ENCODE measurements at regions not wholly inside any gene's neighbourhood (a gene's known extent, or its start where the extent isn't known, plus 50 kb on each side); places are given as distances from the start of the nearest gene placed in this dataset.

DNA sequence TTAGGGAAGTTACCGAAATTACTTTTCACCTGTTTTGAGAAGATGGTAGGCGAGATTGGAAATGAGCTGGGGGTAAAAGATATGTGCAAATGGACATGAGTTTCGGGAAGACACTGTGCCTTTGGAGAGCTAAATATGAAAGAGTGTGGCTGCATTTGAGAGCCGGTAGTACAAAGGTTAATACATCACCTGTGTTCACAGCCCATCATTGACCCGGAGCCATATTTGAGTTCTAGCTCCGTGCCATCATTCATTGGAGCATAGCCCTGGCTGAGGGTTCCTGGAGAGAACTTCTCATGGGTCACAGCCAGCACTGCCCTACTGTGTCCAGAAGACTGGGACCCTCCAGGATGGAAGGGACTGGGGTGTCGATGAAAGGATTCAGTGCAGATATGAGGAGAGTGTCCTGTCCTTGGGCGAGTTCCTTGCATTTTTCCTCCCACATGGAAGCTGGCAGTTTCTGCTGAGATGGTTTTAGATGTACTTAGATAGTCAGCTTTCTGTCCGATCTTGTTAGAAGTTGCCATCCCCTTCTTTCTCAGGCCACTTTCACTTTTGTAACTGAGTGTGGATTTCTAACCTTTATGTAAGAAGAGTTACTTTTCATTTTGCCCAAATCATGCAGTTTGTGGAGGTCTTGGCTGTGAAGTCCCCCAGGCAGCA is 138.8 kb downstream of the JCAD start:
- H3K9me3 Mint-ChIP-seq, result no peaks in the 10 kb centered on the region
- CTCF ChIA-PET, result no interaction called here
- no peaks in the 10 kb centered on the region for H3K36me3 Mint-ChIP-seq (ENCODE audit: low read depth)
- POLR2A ChIA-PET, result no interaction called here
- DNase-seq, result no peak
- peaks cover 24% of the 10 kb centered on the region for H3K27me3 Mint-ChIP-seq
- H3K27ac Mint-ChIP-seq, result no peak overlapping the region
- no peak overlapping the region for H3K4me3 Mint-ChIP-seq
- H3K4me1 Mint-ChIP-seq, result no peaks in the 10 kb centered on the region

DNA sequence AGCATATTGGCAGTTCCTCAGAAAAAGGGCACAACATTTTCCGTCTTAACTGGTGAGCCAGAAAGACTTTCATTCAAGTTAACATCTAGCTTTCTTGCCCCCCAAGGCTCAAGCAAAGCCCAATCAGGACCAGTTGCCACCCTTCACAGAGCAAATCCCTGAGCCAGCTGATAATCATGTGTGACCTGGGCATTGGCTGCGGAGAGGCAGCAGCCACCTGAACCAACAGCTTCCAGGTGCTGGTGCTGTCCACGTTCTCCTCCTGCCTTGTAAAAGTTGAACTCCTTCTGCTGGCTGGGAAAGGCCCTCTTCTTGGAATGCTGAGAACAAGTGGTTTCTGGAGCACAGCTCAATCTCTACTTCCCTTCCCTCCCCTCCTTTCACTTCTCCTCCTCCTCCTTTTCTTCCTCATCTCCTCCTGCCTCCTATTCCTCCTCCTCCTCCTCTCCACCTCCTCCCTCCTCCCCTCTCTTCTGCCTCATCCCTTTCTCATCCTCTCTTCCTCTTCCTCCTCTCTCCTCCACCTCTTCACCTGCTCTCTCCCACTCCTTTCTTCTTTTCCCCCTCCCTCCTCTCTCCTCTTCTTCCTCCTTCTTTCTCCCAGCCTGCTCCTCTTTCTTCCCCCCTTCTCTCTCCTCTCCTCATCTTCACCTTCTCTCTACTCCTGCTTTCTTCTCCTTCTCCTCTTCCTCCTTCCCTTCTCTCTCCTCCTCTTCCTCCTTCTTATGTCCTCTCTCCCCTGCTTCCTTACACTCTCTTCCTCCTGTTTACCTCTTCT is 140.6 kb downstream of the JCAD start:
- Mint-ChIP-seq H3K9me3 (no peaks in the 10 kb centered on the region), H3K4me3 (no peak overlapping the region), H3K27me3 (peaks cover 24% of the 10 kb centered on the region), H3K27ac (no peak overlapping the region), H3K36me3 (ENCODE audit: low read depth) (no peaks in the 10 kb centered on the region), H3K4me1 (no peaks in the 10 kb centered on the region)
- no peak for DNase-seq
- ChIA-PET POLR2A (no interaction called here), CTCF (no interaction called here)

DNA sequence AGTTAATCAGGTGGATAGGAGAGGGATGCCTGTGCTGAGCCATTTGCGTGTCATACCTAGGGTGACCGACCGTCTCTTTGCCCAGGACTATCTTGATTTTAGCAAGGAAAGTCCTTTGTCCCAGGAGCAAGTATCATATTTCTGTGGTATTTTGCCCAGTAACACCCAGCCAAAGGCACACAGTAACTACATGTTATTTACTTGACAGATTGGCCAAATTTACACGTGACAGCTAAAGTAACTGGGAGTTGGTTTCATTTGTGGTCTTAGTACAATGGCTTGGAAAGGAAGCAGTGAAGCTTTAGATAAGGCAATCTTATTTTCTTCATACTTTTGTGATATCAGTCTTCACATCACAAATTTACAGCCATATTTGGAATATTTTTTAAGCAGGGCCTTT is 142.1 kb downstream of the JCAD start:
- Mint-ChIP-seq H3K36me3 (ENCODE audit: low read depth) (no peaks in the 10 kb centered on the region), H3K27ac (no peak overlapping the region), H3K4me3 (no peak overlapping the region), H3K27me3 (peaks cover 22% of the 10 kb centered on the region), H3K4me1 (no peaks in the 10 kb centered on the region), H3K9me3 (no peaks in the 10 kb centered on the region)
- ChIA-PET POLR2A (no interaction called here), CTCF (no interaction called here)
- DNase-seq, result no peak

- Mint-ChIP-seq H3K27ac (no peak overlapping the region), H3K4me1 (no peaks in the 10 kb centered on the region), H3K9me3 (no peaks in the 10 kb centered on the region), H3K36me3 (ENCODE audit: low read depth) (no peaks in the 10 kb centered on the region), H3K4me3 (no peak overlapping the region), H3K27me3 (peaks cover 21% of the 10 kb centered on the region)
- CTCF ChIA-PET, result no interaction called here
- POLR2A ChIA-PET, result no interaction called here
- DNase-seq, result no peak
These were observed 142.7 kb downstream of the JCAD start for GRCh38 chr10:29916669-29917068.

- no peak overlapping the region for H3K4me3 Mint-ChIP-seq
- peaks cover 20% of the 10 kb centered on the region for H3K27me3 Mint-ChIP-seq
- ChIA-PET POLR2A (no interaction called here), CTCF (no interaction called here)
- H3K4me1 Mint-ChIP-seq, result no peaks in the 10 kb centered on the region
- no peaks in the 10 kb centered on the region for H3K36me3 Mint-ChIP-seq (ENCODE audit: low read depth)
- H3K27ac Mint-ChIP-seq, result no peak overlapping the region
- H3K9me3 Mint-ChIP-seq, result no peaks in the 10 kb centered on the region
- DNase-seq, result no peak
These were observed 144.2 kb downstream of the JCAD start for GRCh38 chr10:29914986-29915785.

GRCh38 chr10:29908962-29909361 is 150.4 kb downstream of the JCAD start:
- POLR2A ChIA-PET, result no interaction called here
- Mint-ChIP-seq H3K27ac (no peak overlapping the region), H3K9me3 (no peaks in the 10 kb centered on the region), H3K4me1 (peaks cover 8% of the 10 kb centered on the region), H3K36me3 (ENCODE audit: low read depth) (no peaks in the 10 kb centered on the region), H3K27me3 (peaks cover 20% of the 10 kb centered on the region), H3K4me3 (no peak overlapping the region)
- CTCF ChIA-PET, result no interaction called here
- peak; percentile 17 for DNase-seq

GRCh38 chr10:29900865-29901264 is 158.5 kb downstream of the JCAD start:
- no peaks in the 10 kb centered on the region for H3K4me1 Mint-ChIP-seq
- no peaks in the 10 kb centered on the region for H3K9me3 Mint-ChIP-seq
- no peak overlapping the region for H3K4me3 Mint-ChIP-seq
- no peak overlapping the region for H3K27ac Mint-ChIP-seq
- no peak for DNase-seq
- peaks cover 20% of the 10 kb centered on the region for H3K27me3 Mint-ChIP-seq
- ChIA-PET POLR2A (no interaction called here), CTCF (no interaction called here)
- no peaks in the 10 kb centered on the region for H3K36me3 Mint-ChIP-seq (ENCODE audit: low read depth)

DNA sequence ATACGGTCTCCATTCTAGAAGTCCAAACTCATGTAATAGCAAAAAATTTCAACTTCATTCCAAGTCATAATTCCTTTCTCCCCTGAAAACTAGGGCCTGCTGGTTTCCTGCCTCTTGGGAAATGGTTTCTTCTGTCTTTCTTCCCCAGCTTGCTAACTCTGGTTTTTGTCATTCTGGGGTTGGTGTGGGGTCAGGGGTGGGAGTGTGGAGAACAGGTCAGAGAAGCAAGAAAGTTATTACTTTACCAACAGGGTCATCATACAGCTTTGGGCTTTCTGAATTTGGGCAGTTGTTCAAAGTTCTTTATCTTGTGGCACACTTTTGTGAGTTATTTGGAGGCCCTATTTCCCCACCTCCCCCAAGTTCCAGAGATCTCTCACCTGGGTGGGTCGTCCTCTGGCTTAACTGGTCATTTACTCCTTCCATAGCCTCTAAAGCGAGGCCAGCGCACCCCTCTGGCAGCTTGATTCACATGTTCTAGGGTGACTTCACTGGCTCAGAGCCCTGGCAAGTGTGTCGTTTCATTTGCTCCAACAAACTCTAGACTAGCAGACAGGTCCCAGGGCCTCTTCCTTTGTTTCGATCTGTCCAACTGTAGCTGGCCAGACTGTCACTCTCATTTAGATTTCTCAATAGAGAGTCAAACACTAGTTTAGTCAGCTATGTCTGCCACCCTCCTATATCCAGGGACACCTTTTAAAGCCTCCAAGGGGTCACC is 161.2 kb downstream of the JCAD start:
- H3K9me3 Mint-ChIP-seq, result no peaks in the 10 kb centered on the region
- DNase-seq, result no peak
- H3K4me1 Mint-ChIP-seq, result no peaks in the 10 kb centered on the region
- no peaks in the 10 kb centered on the region for H3K36me3 Mint-ChIP-seq (ENCODE audit: low read depth)
- POLR2A ChIA-PET, result no interaction called here
- CTCF ChIA-PET, result no interaction called here
- peaks cover 22% of the 10 kb centered on the region for H3K27me3 Mint-ChIP-seq
- H3K27ac Mint-ChIP-seq, result no peak overlapping the region
- no peak overlapping the region for H3K4me3 Mint-ChIP-seq

DNA sequence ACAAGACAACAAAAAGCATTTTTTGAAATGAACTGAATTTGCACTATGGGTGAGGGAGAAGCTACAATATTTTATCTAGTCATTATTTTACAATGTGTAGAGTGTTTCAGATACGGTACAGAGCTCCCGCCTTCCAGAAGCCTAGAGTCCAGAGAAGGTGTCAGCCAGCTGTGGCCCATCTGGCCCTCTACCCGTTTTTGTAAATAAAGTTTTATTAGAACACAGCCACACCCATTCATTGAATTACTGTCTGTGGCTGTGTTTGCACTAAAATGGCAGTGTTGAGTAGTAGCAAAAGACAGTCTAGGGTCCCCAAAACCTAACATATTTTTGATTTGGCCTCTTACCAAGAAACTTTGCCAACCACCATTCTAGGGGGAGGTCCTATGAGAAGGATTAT is 162.0 kb downstream of the JCAD start:
- no peaks in the 10 kb centered on the region for H3K9me3 Mint-ChIP-seq
- CTCF ChIA-PET, result interaction anchor here (0.9 kb wide), 1 partner anchor 693 kb away, joined by 3 read pairs; no protein-coding TSS in a partner anchor
- peaks cover 19% of the 10 kb centered on the region for H3K27me3 Mint-ChIP-seq

GRCh38 chr10:29896053-29896452 is 163.3 kb downstream of the JCAD start:
- CTCF ChIA-PET, result no interaction called here
- H3K27ac Mint-ChIP-seq, result no peak overlapping the region
- no peak overlapping the region for H3K4me3 Mint-ChIP-seq

More for the DNA sequence above, 162.0 kb downstream of the JCAD start:
- H3K4me3 Mint-ChIP-seq, result no peak overlapping the region
- H3K27ac Mint-ChIP-seq, result no peak overlapping the region
- no peaks in the 10 kb centered on the region for H3K36me3 Mint-ChIP-seq (ENCODE audit: low read depth)
- POLR2A ChIA-PET, result no interaction called here
- no peaks in the 10 kb centered on the region for H3K4me1 Mint-ChIP-seq
- DNase-seq, result no peak

GRCh38 chr10:29895456-29895855 is 163.9 kb downstream of the JCAD start:
- Mint-ChIP-seq H3K4me1 (no peaks in the 10 kb centered on the region), H3K27ac (no peak overlapping the region), H3K36me3 (ENCODE audit: low read depth) (no peaks in the 10 kb centered on the region), H3K27me3 (peaks cover 13% of the 10 kb centered on the region), H3K9me3 (no peaks in the 10 kb centered on the region), H3K4me3 (no peak overlapping the region)
- CTCF ChIA-PET, result no interaction called here
- POLR2A ChIA-PET, result no interaction called here
- no peak for DNase-seq

More at GRCh38 chr10:29896053-29896452, 163.3 kb downstream of the JCAD start:
- Mint-ChIP-seq H3K36me3 (ENCODE audit: low read depth) (no peaks in the 10 kb centered on the region), H3K9me3 (no peaks in the 10 kb centered on the region), H3K27me3 (peaks cover 17% of the 10 kb centered on the region), H3K4me1 (no peaks in the 10 kb centered on the region)
- POLR2A ChIA-PET, result interaction anchor here (0.6 kb wide), 1 partner anchor 14 kb away, joined by 3 read pairs; no protein-coding TSS in a partner anchor
- DNase-seq, result no peak

DNA sequence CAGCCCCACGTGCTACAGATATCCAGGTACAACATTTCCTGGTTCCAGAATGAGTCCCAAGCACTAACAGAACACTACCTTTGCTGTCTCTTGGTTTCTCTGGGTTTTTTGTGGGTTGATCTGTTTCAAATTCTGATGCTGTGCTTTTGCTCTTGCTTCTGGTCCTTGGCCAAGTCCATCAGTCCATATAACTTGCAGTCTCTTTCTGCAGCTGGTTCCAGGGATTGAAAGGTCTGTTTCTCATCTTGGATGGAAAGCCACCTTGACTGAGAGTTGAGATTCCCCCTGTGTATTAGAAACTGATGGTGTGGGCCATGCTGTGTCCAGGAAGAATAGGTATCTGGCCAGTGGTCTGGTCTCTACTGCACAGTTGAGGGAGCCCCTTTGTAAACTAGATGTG is 171.1 kb downstream of the JCAD start:
- Mint-ChIP-seq H3K36me3 (ENCODE audit: low read depth) (no peaks in the 10 kb centered on the region), H3K27me3 (peaks cover 15% of the 10 kb centered on the region), H3K9me3 (no peaks in the 10 kb centered on the region), H3K27ac (no peak overlapping the region), H3K4me3 (no peak overlapping the region), H3K4me1 (no peaks in the 10 kb centered on the region)
- ChIA-PET POLR2A (no interaction called here), CTCF (no interaction called here)
- DNase-seq, result no peak

GRCh38 chr10:29886299-29886698 is 173.1 kb downstream of the JCAD start:
- Mint-ChIP-seq H3K4me1 (no peaks in the 10 kb centered on the region), H3K36me3 (ENCODE audit: low read depth) (no peaks in the 10 kb centered on the region), H3K4me3 (no peak overlapping the region), H3K9me3 (no peaks in the 10 kb centered on the region), H3K27me3 (peaks cover 12% of the 10 kb centered on the region), H3K27ac (no peak overlapping the region)
- no peak for DNase-seq
- CTCF ChIA-PET, result no interaction called here
- POLR2A ChIA-PET, result no interaction called here

All from activated CD4-positive, alpha-beta memory T cell treated with anti-CD3 and anti-CD28 coated beads, Interleukin-2, amount 10 ng/mL, durations not matched to agents 7 days and 5 days (primary cell).